Natural killer cell (primary cell): ENCODE measurements at regions not wholly inside any gene's neighbourhood (a gene's known extent, or its start where the extent isn't known, plus 50 kb on each side); places are given as distances from the start of the nearest gene placed in this dataset.
A peak's percentile ranks its signal among the peaks of the same experiment; 100 is the strongest.

Source experiments
- ATAC-seq, 3 donors: fragments of 150-1000 bp in 2 of 3; fragments of 200-7000 bp in 1 of 3; cut with Tn5 transposase; 1 replicate in 1 of 3; 2 replicates in 2 of 3; pipeline ENCODE4 v1.10.0; 2021; ENCODE audit warnings: mild to moderate bottlenecking in 2 of 3, moderate library complexity in 2 of 3
- DNase-seq, 2 donors: peaks; one replicate each; pipeline versions ENCODE4 v3.0.0 to v3.0.0-alpha.2; 2013 to 2021; ENCODE audit warnings: mixed read lengths in 1 of 2
- H3K27ac ChIP-seq: one replicate; pipeline ENCODE4 v1.5.1; 2013; ENCODE audit warnings: mild to moderate bottlenecking, low read length
- H3K27me3 ChIP-seq: one replicate; pipeline ENCODE4 v1.6.1; 2013; ENCODE audit warnings: low read length; ENCODE audit not compliant: control insufficient read depth, insufficient read depth
- H3K36me3 ChIP-seq: one replicate; pipeline ENCODE4 v1.6.1; 2013; ENCODE audit warnings: low read length; ENCODE audit not compliant: control insufficient read depth, insufficient read depth
- H3K4me1 ChIP-seq: one replicate; pipeline ENCODE4 v1.6.1; 2013; ENCODE audit warnings: low read length; ENCODE audit not compliant: control insufficient read depth, insufficient read depth
- H3K4me3 ChIP-seq: one replicate; pipeline ENCODE4 v1.5.1; 2013; ENCODE audit warnings: low read length
- H3K9me3 ChIP-seq: one replicate; pipeline ENCODE4 v1.6.1; 2013; ENCODE audit warnings: low read length; ENCODE audit not compliant: control insufficient read depth, insufficient read depth
- H3K27ac Mint-ChIP-seq, 2 donors: one replicate each; pipeline ENCODE4 v1.8.0; 2022; ENCODE audit warnings: mild to moderate bottlenecking in 2 of 2, mixed read lengths in 2 of 2, moderate library complexity in 1 of 2
- H3K27me3 Mint-ChIP-seq, 2 donors: one replicate each; pipeline ENCODE4 v1.8.0; 2022; ENCODE audit warnings: low read depth in 2 of 2, mixed read lengths in 2 of 2
- H3K36me3 Mint-ChIP-seq: one replicate; pipeline ENCODE4 v1.8.0; 2022; ENCODE audit warnings: mixed read lengths
- H3K4me1 Mint-ChIP-seq, 2 donors: one replicate each; pipeline ENCODE4 v1.8.0; 2022; ENCODE audit warnings: mixed read lengths in 2 of 2
- H3K4me3 Mint-ChIP-seq: one replicate; pipeline ENCODE4 v1.8.0; 2022; ENCODE audit warnings: mild to moderate bottlenecking, moderate library complexity, mixed read lengths
- H3K9me3 Mint-ChIP-seq, 2 donors: one replicate each; pipeline ENCODE4 v1.8.0; 2022; ENCODE audit warnings: mixed read lengths in 2 of 2
- WGBS: methylation state at CpG from one replicate; pipeline ENCODE4 v1.1.7; 2013; ENCODE audit warnings: missing lambda C conversion rate; ENCODE audit not compliant: insufficient coverage; 5-methylcytosine and 5-hydroxymethylcytosine counted together
- intact Hi-C: fragments of 100-400 bp; cut with micrococcal nuclease; formaldehyde crosslinking; loops from one replicate; pipeline ENCODE4 v1.14.2; 2022
- TF ChIP-seq, protein P1 (sequence below): fragments of 200-600 bp; IDR thresholded peaks from one replicate; pipeline ENCODE4 v1.8.0; 2022; ENCODE audit warnings: antibody characterized with exemption

DNA sequence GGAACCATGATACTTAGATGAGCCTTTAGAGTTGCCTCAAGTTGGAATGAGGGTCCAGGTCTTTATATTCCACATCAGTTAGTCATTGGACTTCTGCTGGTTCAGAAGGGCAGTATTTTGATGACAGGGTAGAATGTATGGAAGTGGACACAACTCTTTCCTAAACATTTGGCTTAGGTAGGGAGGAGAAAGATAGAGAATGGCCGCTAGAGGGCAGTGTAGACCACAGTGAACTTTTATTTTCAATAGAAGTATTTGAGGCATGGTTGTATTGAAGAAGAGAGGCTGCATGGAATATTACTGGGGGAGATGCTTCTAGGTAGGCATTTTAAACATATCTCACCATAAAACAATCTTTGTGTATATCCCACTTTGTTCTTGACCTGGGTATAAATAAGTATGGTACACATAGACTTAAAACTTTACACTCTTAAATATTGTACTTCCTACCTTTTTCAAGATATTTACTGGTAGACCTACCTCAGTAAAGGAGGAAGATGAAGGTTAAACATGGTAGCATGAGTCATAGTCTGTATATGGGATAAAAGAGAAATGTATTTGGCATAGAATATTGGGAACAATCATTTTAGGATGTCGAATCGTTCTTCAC, 497.6 kb upstream of the FAM98A start:
- Mint-ChIP-seq H3K9me3 (no peaks in the 10 kb centered on the region), H3K27me3 (no peaks in the 10 kb centered on the region), H3K4me1 (peaks cover 4 to 6% of the 10 kb centered on the region in 2 donors), H3K36me3 (no peaks in the 10 kb centered on the region), H3K27ac (no peak overlapping the region), H3K4me3 (no peak overlapping the region)
- 42% methylated on average over 2 of the region's 3 CpGs for whole genome bisulfite sequencing
- Histone ChIP-seq H3K27me3 (no peaks in the 10 kb centered on the region), H3K9me3 (no peaks in the 10 kb centered on the region), H3K27ac (no peak overlapping the region), H3K4me3 (no peak overlapping the region), H3K4me1 (no peaks in the 10 kb centered on the region), H3K36me3 (no peaks in the 10 kb centered on the region)
- intact Hi-C loops: no loop called here
- ATAC-seq (peak in 2 of 3 donors; percentile 57), DNase-seq (peak in 1 of 2 donors; percentile 63)
- TF ChIP-seq, protein P1, sequence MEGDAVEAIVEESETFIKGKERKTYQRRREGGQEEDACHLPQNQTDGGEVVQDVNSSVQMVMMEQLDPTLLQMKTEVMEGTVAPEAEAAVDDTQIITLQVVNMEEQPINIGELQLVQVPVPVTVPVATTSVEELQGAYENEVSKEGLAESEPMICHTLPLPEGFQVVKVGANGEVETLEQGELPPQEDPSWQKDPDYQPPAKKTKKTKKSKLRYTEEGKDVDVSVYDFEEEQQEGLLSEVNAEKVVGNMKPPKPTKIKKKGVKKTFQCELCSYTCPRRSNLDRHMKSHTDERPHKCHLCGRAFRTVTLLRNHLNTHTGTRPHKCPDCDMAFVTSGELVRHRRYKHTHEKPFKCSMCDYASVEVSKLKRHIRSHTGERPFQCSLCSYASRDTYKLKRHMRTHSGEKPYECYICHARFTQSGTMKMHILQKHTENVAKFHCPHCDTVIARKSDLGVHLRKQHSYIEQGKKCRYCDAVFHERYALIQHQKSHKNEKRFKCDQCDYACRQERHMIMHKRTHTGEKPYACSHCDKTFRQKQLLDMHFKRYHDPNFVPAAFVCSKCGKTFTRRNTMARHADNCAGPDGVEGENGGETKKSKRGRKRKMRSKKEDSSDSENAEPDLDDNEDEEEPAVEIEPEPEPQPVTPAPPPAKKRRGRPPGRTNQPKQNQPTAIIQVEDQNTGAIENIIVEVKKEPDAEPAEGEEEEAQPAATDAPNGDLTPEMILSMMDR: peak; percentile 61

DNA sequence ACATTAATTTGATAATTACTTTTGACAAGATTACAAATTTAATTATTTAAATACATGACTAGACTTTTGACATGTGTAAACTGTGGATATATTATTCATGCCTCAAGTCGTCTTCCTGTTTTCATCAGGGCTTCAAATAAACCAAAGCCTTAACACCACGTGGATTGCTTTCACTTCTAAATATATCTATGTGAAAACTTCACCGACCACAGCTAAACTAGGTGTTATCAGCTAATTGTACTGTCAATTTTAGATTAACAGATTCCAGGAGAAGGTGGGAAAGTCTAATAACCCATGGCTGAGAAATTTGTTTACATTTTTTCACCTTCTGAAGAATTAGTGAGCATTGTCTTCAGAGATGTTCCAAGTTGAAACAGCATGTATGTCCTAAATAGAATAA, 494.7 kb upstream of the FAM98A start:
- no peaks in the 10 kb centered on the region for H3K4me1 ChIP-seq
- no peaks in the 10 kb centered on the region for H3K36me3 ChIP-seq
- H3K27ac ChIP-seq: no peak overlapping the region
- DNase-seq (no peak), ATAC-seq (peak in 1 of 3 donors; percentile 42)
- H3K4me1 Mint-ChIP-seq: peaks cover 4 to 6% of the 10 kb centered on the region in 2 donors
- WGBS: 0% methylated on average over 2 of the region's 3 CpGs
- no peaks in the 10 kb centered on the region for H3K27me3 Mint-ChIP-seq
- no peak overlapping the region for H3K27ac Mint-ChIP-seq
- TF ChIP-seq, protein P1: no peak
- no peaks in the 10 kb centered on the region for H3K27me3 ChIP-seq
- intact Hi-C loops: no loop called here
- no peaks in the 10 kb centered on the region for H3K36me3 Mint-ChIP-seq
- H3K4me3 Mint-ChIP-seq: no peak overlapping the region
- H3K9me3 ChIP-seq: no peaks in the 10 kb centered on the region
- no peak overlapping the region for H3K4me3 ChIP-seq
- H3K9me3 Mint-ChIP-seq: no peaks in the 10 kb centered on the region

DNA sequence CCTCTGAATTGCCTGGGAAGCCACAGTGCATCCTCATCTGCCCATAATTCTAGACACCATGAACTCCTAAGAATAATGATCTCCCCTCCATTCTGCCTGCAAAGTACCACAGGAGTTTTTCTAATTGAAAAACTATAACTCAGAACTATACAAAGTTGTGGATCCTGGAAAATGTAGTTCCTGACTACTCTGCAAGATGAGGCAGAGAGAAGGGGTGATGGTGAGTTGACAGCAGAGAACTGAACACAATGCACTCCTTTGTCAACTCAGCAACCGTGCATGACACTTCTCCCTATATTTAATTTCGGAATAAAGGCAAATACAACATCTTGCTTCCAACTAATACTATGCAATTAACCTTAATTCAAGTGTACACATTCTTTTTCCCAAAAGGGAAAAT, 471.1 kb upstream of the FAM98A start:
- H3K4me1 Mint-ChIP-seq: no peaks in the 10 kb centered on the region
- Histone ChIP-seq H3K27ac (no peak overlapping the region), H3K27me3 (no peaks in the 10 kb centered on the region), H3K36me3 (no peaks in the 10 kb centered on the region), H3K4me3 (no peak overlapping the region), H3K9me3 (no peaks in the 10 kb centered on the region), H3K4me1 (no peaks in the 10 kb centered on the region)
- H3K9me3 Mint-ChIP-seq: peaks cover 2 to 10% of the 10 kb centered on the region in 2 donors
- H3K27me3 Mint-ChIP-seq: no peaks in the 10 kb centered on the region
- H3K4me3 Mint-ChIP-seq: no peak overlapping the region
- ATAC-seq (no peak), DNase-seq (no peak)
- 73% methylated on average over 2 of the region's 2 CpGs for WGBS
- intact Hi-C loops: no loop called here
- no peak overlapping the region for H3K27ac Mint-ChIP-seq
- TF ChIP-seq, protein P1: no peak
- peaks cover 6% of the 10 kb centered on the region for H3K36me3 Mint-ChIP-seq

DNA sequence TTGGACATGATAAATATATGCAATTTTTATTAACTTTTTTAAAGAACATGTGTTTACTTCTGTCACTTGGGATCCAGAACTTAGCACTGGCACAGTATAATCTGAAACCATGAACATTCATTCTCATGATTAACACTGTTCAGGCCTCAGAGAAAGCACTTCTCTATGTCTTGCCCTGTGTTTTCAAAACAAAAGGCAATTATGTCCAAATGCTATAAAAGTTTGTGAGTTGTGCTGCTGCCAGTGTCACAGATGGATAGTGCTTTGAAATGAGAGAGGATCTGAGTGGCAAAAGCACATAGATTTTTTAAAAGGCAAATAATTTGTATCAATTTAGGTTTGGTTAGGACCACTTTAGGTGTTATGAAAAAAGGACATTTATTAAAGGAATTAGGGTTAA, 470.5 kb upstream of the FAM98A start:
- peaks cover 6% of the 10 kb centered on the region for H3K36me3 Mint-ChIP-seq

More for the DNA sequence above, 470.5 kb upstream of the FAM98A start:
- intact Hi-C loops: no loop called here
- H3K27ac Mint-ChIP-seq: no peak overlapping the region
- no peak overlapping the region for H3K4me3 ChIP-seq
- no peaks in the 10 kb centered on the region for H3K27me3 ChIP-seq
- DNase-seq (no peak), ATAC-seq (no peak)
- H3K4me1 ChIP-seq: no peaks in the 10 kb centered on the region
- no peaks in the 10 kb centered on the region for H3K36me3 ChIP-seq
- no peaks in the 10 kb centered on the region for H3K9me3 ChIP-seq
- TF ChIP-seq, protein P1: no peak
- peaks cover 2 to 11% of the 10 kb centered on the region in 2 donors for H3K9me3 Mint-ChIP-seq
- H3K27ac ChIP-seq: no peak overlapping the region
- H3K27me3 Mint-ChIP-seq: no peaks in the 10 kb centered on the region
- no peak overlapping the region for H3K4me3 Mint-ChIP-seq
- no peaks in the 10 kb centered on the region for H3K4me1 Mint-ChIP-seq
